SH-SY5Y (cell line): ENCODE measurements at regions not wholly inside any gene's neighbourhood (a gene's known extent, or its start where the extent isn't known, plus 50 kb on each side); places are given as distances from the start of the nearest gene placed in this dataset.

Experiments
- GATA2 ChIP-seq: IDR thresholded peaks from 2 replicates; pipeline ENCODE4 v1.6.1; 2011; ENCODE audit warnings: mild to moderate bottlenecking, low read depth, low read length
- GATA3 ChIP-seq: IDR thresholded peaks from 2 replicates; pipeline ENCODE4 v1.6.1; 2011; ENCODE audit warnings: low read depth, mild to moderate bottlenecking, low read length, moderate library complexity

DNA sequence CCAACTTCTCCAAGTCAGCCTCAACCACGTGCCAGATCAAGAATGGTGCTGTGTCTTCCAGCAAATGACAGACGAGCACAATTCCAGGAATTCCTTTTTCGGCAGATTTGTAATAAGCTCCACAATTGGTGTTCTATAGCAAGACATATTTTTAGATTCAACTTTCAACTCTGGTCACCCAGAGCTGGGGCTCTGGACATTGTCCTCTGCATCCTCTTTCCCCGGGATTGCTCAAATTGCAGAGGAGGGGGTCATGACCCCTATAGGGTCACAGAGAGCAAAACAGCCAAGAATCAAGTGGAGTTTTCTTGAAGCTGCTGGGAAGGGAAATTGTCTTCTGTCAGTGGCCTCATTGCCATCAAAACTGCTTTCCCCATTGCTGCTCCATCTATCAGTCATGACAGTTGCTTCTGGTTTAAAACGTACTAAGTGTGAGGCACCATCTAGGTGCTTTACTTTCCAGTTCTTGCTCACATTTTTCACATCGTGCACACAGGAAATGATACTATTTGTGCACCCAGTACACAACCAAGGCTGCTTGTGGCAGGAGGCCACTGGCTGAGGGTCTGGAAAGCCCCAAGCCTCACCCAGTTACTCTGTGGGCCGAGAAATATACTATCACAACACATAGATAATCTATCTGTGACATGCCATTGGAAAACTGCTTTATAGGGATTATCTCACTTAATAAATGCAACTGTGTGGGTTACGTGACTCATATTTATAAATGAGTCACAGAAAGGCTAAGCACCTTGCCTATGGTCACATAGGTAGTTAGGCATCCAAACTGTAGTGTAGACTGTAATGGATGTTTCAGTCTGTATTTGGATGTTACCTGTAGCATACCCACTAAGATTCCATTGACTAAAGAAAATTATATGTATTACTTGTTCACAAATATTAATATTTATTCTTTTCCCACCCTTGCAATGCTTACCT lies 91.7 kb upstream of the PHOX2B start:
- no peak for TF ChIP-seq GATA2
- no peak for TF ChIP-seq GATA3

DNA sequence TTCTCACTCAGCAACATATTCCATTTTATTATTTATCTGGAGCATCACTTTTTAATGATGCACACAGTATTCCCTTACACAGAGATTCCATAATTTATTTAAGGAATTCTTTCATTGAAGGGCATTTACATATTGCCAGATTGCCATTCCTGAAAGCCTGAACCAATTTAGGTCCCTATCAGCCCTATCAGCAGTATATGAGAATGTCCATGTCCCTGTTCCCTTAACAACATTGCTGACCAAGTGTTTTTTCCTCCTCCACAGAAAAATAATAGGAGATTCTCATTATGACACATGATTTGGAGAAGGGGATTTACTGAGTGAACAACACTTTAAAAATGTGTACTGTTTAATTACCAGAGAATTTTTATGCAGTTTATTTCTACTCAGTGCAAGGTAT lies 90.1 kb upstream of the PHOX2B start:
- TF ChIP-seq GATA3 (peak; percentile 95), GATA2 (peak; percentile 82; the same call in 1 of the 2 replicates)

DNA sequence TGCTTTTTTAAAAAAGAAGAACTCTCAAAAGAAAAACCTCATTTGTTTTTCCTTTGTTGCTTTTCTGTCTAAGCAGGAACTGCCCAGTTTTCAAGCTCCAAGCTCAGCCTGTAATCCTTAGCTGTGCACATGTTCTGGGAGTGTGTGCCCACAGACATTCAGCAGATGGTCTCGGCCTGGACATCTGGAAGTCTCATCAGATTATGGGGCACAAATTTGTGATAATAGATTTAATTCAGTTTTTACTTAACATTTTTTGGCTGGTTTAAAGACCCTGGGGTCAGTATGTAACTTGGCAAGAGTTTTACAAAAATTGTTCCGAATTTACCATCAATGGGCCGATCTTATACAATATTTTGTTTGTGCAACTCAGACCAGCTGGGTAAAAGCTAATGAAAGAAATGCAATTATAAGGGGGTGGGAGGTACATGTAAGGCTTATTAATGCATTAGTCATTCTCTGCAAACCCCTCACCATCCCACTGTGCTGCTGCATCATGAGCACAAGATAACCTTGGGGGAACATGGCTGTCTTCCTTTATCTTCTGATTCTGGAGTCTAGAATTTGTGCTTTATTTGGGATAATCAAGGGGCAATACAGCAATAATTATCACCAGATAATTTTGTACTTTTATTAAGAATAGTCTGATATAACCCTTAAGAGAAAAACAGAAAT lies 86.9 kb upstream of the PHOX2B start:
- TF ChIP-seq GATA2 (peak; percentile 96), GATA3 (peak; percentile 94)

DNA sequence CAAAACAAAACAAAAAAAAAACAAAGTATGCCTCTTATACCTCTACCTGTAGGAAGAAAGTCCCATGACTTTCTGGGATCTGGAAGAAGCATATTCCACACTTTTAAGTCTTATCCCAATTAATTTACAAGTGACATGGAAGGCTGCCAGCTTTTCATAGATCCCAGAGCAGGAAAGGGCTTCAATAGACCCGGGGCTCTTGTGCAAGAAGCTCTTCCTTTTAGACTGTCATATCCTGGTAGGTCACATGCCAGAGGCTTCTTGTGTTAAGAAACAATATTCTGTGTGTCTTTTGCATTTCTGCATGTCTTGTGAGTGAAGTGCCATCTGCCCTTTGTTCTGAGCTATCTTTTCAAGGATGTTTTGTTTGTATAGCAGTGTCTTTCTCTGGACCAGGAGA lies 84.4 kb upstream of the PHOX2B start:
- TF ChIP-seq GATA2 (no peak), GATA3 (no peak)

DNA sequence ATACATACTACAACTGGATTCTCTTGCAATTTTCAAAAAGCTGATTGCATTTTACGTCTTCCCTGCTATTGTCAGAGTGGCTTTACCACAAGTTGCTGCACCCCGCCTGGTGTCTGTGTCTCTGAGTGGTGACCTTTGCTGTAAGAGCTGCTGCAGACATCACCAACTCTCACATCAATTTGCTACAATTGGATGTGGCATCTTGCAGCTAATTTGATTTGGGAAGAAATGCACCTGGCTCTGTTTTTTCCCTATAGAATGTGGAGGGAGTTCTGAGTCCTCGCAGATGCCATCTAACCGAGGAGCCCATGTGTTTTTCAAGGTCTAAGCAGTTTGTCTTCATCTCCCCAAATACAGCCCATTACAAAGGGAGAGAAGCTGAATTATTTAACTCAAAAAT lies 73.8 kb upstream of the PHOX2B start:
- TF ChIP-seq GATA2, result peak; percentile 76
- TF ChIP-seq GATA3, result peak; percentile 43; the same call in 1 of the 2 replicates

DNA sequence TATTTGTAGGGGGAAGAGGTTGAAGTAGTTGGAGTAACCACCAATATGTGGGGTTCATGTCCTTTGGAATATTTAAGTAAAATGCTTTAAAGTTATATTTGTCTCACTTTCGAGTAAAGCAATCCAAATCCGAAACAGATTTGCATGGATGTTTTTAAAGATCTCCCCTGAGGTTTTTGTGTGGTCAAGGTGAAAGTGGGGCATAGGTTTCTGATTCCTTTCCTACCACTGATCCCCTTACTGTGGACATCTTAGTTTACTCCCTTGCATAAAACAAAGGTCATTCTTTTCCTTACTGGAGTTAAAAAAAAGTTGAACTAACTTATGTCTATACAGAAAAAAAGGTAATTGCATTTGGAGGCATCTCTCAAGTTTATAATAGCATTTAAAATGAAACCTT lies 71.9 kb upstream of the PHOX2B start:
- TF ChIP-seq GATA2 (no peak), GATA3 (no peak)

DNA sequence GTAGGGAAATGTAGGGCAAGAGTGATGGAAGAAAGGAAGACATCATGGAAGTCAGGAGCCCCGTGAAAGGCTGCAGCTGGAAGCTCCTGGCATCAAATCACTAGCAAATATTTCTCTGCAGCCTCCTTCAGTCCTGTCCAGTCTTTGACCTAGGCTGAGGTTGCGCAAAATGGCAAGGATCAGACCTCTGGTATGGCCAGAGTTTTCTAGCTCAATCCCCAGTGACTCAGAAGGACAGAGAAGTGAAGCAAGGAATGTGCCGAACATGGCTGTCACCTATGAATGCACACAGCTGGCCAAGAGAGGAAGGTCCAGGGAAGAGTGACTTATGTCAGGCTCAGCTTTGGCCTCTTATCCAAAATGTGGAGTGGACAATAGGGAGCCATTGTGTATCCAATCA lies 71.1 kb upstream of the PHOX2B start:
- TF ChIP-seq GATA2 (no peak), GATA3 (no peak)

DNA sequence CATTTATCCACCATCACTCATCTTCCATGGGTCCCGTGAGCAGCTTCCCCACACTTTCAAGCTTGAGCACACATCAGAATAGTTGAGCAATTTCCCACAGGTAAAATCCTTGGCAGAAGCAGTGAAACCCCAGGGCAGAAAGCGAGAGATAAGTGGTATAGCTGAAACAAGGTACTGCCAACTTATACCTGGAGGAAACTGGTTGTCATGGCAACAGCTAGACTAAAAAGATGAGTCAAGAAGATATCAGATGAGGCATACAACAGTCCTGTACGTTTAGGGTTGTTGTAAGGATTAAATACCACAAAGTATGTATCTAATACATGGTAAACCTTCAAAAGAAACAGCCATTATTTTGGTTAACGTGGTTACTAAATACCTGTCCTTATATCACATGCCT lies 66.9 kb upstream of the PHOX2B start:
- TF ChIP-seq GATA2, result no peak
- TF ChIP-seq GATA3, result no peak

DNA sequence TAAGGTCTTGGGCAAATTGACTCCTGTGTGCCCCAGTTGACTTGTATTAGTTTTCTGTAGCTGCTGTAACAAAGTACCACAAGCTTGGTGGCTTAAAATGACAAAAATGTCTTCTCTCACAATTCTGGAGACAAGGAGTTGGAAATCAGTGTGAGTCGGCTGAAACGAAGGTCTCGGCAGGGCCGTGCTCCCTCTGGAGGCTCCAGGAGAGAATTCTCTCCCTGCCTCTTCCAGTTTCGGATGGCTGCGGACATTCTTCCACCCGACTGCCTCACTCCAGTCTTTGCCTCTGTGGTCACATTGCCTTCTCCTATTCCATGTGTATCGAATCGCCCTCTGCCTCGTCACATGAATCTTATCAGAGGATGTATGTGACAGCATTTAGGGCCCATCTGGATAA lies 66.0 kb upstream of the PHOX2B start:
- no peak for TF ChIP-seq GATA2

DNA sequence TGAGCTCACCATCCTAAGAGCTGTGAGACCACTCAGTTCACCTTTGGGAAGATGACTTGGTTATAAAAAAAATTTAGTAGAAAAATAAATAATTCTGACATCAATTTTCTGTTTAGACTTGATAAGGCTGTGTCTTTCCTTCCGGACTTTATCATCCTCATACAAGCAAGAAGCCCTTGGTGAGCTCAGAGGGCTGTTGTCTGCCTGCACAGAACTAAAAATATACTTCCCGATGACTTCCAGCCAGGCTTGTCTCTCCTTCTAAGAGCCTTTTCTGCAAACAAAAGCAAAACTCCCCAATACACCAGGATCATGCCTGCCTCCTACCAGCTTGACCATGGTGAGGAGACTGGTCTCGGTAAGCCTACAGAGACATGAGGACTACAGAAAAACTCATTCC lies 58.3 kb upstream of the PHOX2B start:
- TF ChIP-seq GATA2 (no peak), GATA3 (no peak)

DNA sequence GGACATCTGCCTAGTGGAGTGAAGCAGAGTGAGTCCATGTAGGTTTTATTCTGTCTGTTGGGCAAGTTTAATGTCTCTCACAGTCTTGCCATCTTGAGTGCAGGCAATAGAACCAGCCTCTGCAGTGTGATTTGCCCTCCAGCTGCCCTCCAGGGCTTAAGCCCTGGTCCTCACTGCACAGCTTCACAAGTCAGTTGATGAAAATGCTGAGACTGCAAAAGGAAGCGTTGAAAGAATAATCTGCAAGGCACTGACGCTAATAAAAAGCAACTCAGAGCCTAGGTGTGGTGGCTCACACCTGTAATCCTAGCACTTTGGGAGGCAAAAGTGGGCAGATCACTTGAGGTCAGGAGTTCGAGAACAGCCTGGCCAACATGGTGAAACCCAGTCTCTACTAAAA lies 54.1 kb upstream of the PHOX2B start:
- no peak for TF ChIP-seq GATA2
- no peak for TF ChIP-seq GATA3

DNA sequence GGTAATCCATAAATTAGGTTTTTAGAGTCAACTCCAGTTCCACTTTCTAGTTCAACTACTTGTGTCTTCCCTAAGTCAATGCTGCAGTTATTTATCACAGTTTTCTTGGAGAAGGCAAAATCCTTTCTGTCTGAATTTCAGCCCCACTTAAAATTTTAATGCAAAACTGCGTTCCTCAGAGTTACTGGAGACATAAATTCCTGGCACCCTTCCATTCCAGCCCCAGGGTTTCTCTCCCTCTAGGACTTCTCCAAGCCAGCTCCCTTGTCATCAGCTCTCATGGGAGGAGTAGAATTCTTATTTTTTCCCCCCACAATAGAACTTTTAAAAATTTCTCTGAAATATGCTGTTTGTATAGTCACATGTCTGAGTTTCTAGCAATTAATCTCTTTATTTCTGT lies 50.6 kb upstream of the PHOX2B start:
- TF ChIP-seq GATA2 (no peak), GATA3 (no peak)
